Esophagus muscularis mucosa (tissue), 4 donors: ENCODE measurements at regions not wholly inside any gene's neighbourhood (a gene's known extent, or its start where the extent isn't known, plus 50 kb on each side); places are given as distances from the start of the nearest gene placed in this dataset.

Experiments used
- EP300 ChIP-seq: sonication (generic); formaldehyde crosslinking; IDR thresholded peaks from one replicate; pipeline ENCODE4 v1.6.1; 2017; ENCODE audit warnings: antibody characterized with exemption
- POLR2A ChIP-seq: fragments of 450-650 bp; IDR thresholded peaks from one replicate; pipeline ENCODE4 v1.6.1; 2017; ENCODE audit warnings: antibody characterized with exemption, moderate library complexity, mild to moderate bottlenecking, low read depth
- POLR2AphosphoS5 ChIP-seq, 2 donors: sonication (generic); formaldehyde crosslinking; IDR thresholded peaks; one replicate each; pipeline ENCODE4 v1.6.1; 2017; ENCODE audit warnings: antibody characterized with exemption in 2 of 2
- TF ChIP-seq, protein P1 (sequence below), 3 experiments: fragments of 200-600 bp in 2 of 3; fragments of 450-650 bp in 1 of 3; sonication (generic) in 2 of 3; IDR thresholded peaks; one replicate each; pipeline ENCODE4 v1.5.1; 2017 to 2019; ENCODE audit warnings: antibody characterized with exemption in 3 of 3, mild to moderate bottlenecking in 2 of 3, moderate library complexity in 1 of 3

DNA sequence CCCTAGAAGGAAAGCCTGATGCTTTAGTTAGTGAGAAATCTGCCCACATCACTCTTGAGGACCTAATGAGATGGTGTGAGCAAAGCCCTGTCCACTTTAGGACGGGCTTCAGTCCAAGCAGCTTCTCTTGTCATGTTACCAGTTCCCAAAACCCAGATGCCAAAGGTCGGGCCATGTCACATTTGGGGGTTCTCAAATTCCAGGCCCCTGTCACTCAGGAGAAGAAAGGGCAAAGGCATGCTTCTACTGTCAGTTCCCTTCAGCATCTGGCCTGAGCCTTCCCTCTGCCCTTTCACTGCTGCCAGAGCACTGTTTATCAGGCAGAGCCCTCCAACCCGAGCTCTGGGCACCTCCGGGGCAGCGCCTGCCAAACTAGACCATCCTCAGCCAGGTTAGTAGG, 556.0 kb downstream of the BNC2 start:
- TF ChIP-seq POLR2AphosphoS5 (IDR thresholded peaks at IDR 0.05) (no peak), POLR2A (no peak), EP300 (no peak)
- TF ChIP-seq, protein P1, sequence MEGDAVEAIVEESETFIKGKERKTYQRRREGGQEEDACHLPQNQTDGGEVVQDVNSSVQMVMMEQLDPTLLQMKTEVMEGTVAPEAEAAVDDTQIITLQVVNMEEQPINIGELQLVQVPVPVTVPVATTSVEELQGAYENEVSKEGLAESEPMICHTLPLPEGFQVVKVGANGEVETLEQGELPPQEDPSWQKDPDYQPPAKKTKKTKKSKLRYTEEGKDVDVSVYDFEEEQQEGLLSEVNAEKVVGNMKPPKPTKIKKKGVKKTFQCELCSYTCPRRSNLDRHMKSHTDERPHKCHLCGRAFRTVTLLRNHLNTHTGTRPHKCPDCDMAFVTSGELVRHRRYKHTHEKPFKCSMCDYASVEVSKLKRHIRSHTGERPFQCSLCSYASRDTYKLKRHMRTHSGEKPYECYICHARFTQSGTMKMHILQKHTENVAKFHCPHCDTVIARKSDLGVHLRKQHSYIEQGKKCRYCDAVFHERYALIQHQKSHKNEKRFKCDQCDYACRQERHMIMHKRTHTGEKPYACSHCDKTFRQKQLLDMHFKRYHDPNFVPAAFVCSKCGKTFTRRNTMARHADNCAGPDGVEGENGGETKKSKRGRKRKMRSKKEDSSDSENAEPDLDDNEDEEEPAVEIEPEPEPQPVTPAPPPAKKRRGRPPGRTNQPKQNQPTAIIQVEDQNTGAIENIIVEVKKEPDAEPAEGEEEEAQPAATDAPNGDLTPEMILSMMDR (IDR thresholded peaks at IDR 0.05) = no peak
